IMR-90 (cell line): ENCODE measurements at regions not wholly inside any gene's neighbourhood (a gene's known extent, or its start where the extent isn't known, plus 50 kb on each side); places are given as distances from the start of the nearest gene placed in this dataset.

Experiments
- ATAC-seq: fragments of 200-7000 bp; cut with Tn5 transposase; 2 replicates; pipeline ENCODE4 v1.9.1; 2020; ENCODE audit warnings: low read depth, mild to moderate bottlenecking, moderate library complexity
- BruUV-seq: library from RNA; stranded (reverse); fragments of 400-500 nt; replicated peaks from 2 replicates; lab custom pipeline; 2021; lab: Mats Ljungman, UMichigan
- CTCF ChIA-PET: fragments of 300-600 bp; formaldehyde crosslinking; extraction: SDS; loops from one replicate; lab custom pipeline; 2021; ENCODE audit warnings: antibody characterized with exemption; lab: Yijun Ruan, JAX
- POLR2A ChIA-PET: fragments of 300-600 bp; sonication (Branson Sonifier 250); formaldehyde crosslinking; loops from one replicate; lab custom pipeline; 2022; ENCODE audit warnings: antibody characterized with exemption; ENCODE audit not compliant: unreplicated experiment; lab: Charles Lee
- DNase-seq: peaks from one replicate; pipeline ENCODE4 v3.0.0; 2013
- H2AFZ ChIP-seq: replicated peaks from 2 replicates; pipeline ENCODE3; 2013; ENCODE audit warnings: low read length, mild to moderate bottlenecking; ENCODE audit not compliant: poor library complexity
- H2AK5ac ChIP-seq: 2 replicates; pipeline ENCODE4 v1.6.1; 2013; ENCODE audit warnings: low read depth, low read length, inconsistent platforms
- H2AK9ac ChIP-seq: replicated peaks from 2 replicates; pipeline ENCODE3; 2013; ENCODE audit warnings: mild to moderate bottlenecking, low read depth, low read length, moderate library complexity; ENCODE audit not compliant: poor library complexity
- H2BK120ac ChIP-seq: 2 replicates; pipeline ENCODE4 v1.6.1; 2013; ENCODE audit warnings: low read depth, low read length, inconsistent platforms
- H2BK15ac ChIP-seq: 3 replicates; pipeline ENCODE4 v1.6.1; 2013; ENCODE audit warnings: low read depth, low read length, inconsistent platforms
- H2BK20ac ChIP-seq: 2 replicates; pipeline ENCODE4 v1.6.1; 2013; ENCODE audit warnings: low read depth, mild to moderate bottlenecking, inconsistent platforms, low read length, moderate library complexity
- H2BK5ac ChIP-seq: 2 replicates; pipeline ENCODE4 v1.6.1; 2013; ENCODE audit warnings: mild to moderate bottlenecking, low read depth, low read length, inconsistent platforms; ENCODE audit not compliant: poor library complexity, severe bottlenecking
- H3K14ac ChIP-seq: replicated peaks from 2 replicates; pipeline ENCODE4 v1.6.1; 2013; ENCODE audit warnings: low read depth, low read length, inconsistent platforms
- H3K18ac ChIP-seq: 2 replicates; pipeline ENCODE4 v1.6.1; 2013; ENCODE audit warnings: low read depth, low read length, control low read depth
- H3K23ac ChIP-seq: 2 replicates; pipeline ENCODE4 v1.6.1; 2013; ENCODE audit warnings: low read depth, low read length, inconsistent platforms
- H3K27ac ChIP-seq: 2 replicates; pipeline ENCODE4 v1.5.1; 2013; ENCODE audit warnings: mild to moderate bottlenecking, control low read depth, low read length; ENCODE audit not compliant: insufficient read depth
- H3K27me3 ChIP-seq: 2 replicates; pipeline ENCODE4 v1.6.1; 2013; ENCODE audit warnings: low read length; ENCODE audit not compliant: control insufficient read depth, insufficient read depth
- H3K36me3 ChIP-seq: 2 replicates; pipeline ENCODE4 v1.6.1; 2013; ENCODE audit warnings: low read length, mixed read lengths; ENCODE audit not compliant: control insufficient read depth, insufficient read depth
- H3K4ac ChIP-seq: 2 replicates; pipeline ENCODE4 v1.6.1; 2013; ENCODE audit warnings: low read depth, low read length, inconsistent platforms
- H3K4me1 ChIP-seq: 2 replicates; pipeline ENCODE4 v1.6.1; 2013; ENCODE audit warnings: low read length, mixed read lengths; ENCODE audit not compliant: control insufficient read depth, insufficient read depth
- H3K4me2 ChIP-seq: 2 replicates; pipeline ENCODE4 v1.6.1; 2013; ENCODE audit warnings: low read depth, mild to moderate bottlenecking, control low read depth, low read length, moderate library complexity
- H3K4me3 ChIP-seq: 2 replicates; pipeline ENCODE4 v1.5.1; 2013; ENCODE audit warnings: low read depth, mild to moderate bottlenecking, control low read depth, low read length, moderate library complexity; ENCODE audit not compliant: insufficient read depth
- H3K56ac ChIP-seq: 2 replicates; pipeline ENCODE4 v1.6.1; 2013; ENCODE audit warnings: low read length, inconsistent platforms; ENCODE audit not compliant: insufficient read depth; ENCODE audit errors: extremely low read depth
- H3K79me1 ChIP-seq, 2 experiments: 2 replicates each; pipeline ENCODE4 v1.6.1; 2013; ENCODE audit warnings: low read length in 2 of 2, inconsistent platforms in 1 of 2, low read depth in 1 of 2
- H3K9ac ChIP-seq: 2 replicates; pipeline ENCODE4 v1.6.1; 2013; ENCODE audit warnings: low read depth, low read length, control low read depth
- H3K9me1 ChIP-seq: 2 replicates; pipeline ENCODE4 v1.6.1; 2013; ENCODE audit warnings: low read length, inconsistent platforms; ENCODE audit not compliant: insufficient read depth
- H3K9me3 ChIP-seq: 2 replicates; pipeline ENCODE4 v1.6.1; 2013; ENCODE audit warnings: low read length; ENCODE audit not compliant: control insufficient read depth, insufficient read depth
- H4K20me1 ChIP-seq: 2 replicates; pipeline ENCODE4 v1.6.1; 2013; ENCODE audit warnings: low read length, inconsistent platforms; ENCODE audit not compliant: insufficient read depth
- H4K5ac ChIP-seq: 2 replicates; pipeline ENCODE4 v1.6.1; 2013; ENCODE audit warnings: mild to moderate bottlenecking, low read depth, low read length, control low read depth
- H4K8ac ChIP-seq, 2 experiments: 2 replicates each; pipeline ENCODE4 v1.6.1; 2013; ENCODE audit warnings: low read depth in 2 of 2, low read length in 2 of 2, control low read depth in 1 of 2, inconsistent platforms in 1 of 2
- H4K91ac ChIP-seq: 2 replicates; pipeline ENCODE4 v1.6.1; 2013; ENCODE audit warnings: low read depth, low read length, inconsistent platforms; ENCODE audit not compliant: insufficient read depth
- CEBPB ChIP-seq: IDR thresholded peaks from 2 replicates; pipeline ENCODE4 v1.6.1; 2012; ENCODE audit warnings: low read depth, low read length, improper control_type of control experiment
- CHD1 ChIP-seq: IDR thresholded peaks from 2 replicates; pipeline ENCODE4 v1.6.1; 2012; ENCODE audit warnings: low read depth, low read length, improper control_type of control experiment
- FOS ChIP-seq: fragments of 150-350 bp; IDR thresholded peaks from 2 replicates; pipeline ENCODE4 v1.6.1; 2016; ENCODE audit warnings: low read depth, low read length
- MAFK ChIP-seq: IDR thresholded peaks from 2 replicates; pipeline ENCODE4 v1.6.1; 2012; ENCODE audit warnings: low read depth, low read length, improper control_type of control experiment
- MAZ ChIP-seq: IDR thresholded peaks from 2 replicates; pipeline ENCODE4 v1.6.1; 2012; ENCODE audit warnings: low read depth, mild to moderate bottlenecking, low read length, improper control_type of control experiment, moderate library complexity, borderline replicate concordance
- RAD21 ChIP-seq: IDR thresholded peaks from 2 replicates; pipeline ENCODE4 v1.6.1; 2012; ENCODE audit warnings: low read length, improper control_type of control experiment
- dilution Hi-C: fragments of 300-500 bp; cut with HindIII; formaldehyde crosslinking; loops from one replicate; pipeline ENCODE4 v1.14.3; 2018; ENCODE audit warnings: low sequenced_read_pairs; ENCODE audit not compliant: unreplicated experiment
- in situ Hi-C: fragments of 300-500 bp; cut with MboI; formaldehyde crosslinking; loops from 3 replicates; pipeline ENCODE4 v1.14.3; 2019; ENCODE audit warnings: low sequenced_read_pairs, inconsistent platforms, mixed read lengths
- intact Hi-C: fragments of 100-400 bp; cut with micrococcal nuclease; formaldehyde crosslinking; loops from 2 replicates; pipeline ENCODE4 v1.10.0; 2022
- TF ChIP-seq, protein P1 (sequence below): fragments of 150-350 bp; IDR thresholded peaks from 2 replicates; pipeline ENCODE4 v1.6.1; 2016; ENCODE audit warnings: low read depth, mild to moderate bottlenecking, low read length, moderate library complexity, borderline replicate concordance
- TF ChIP-seq, protein P2 (sequence below): conservative IDR thresholded peaks from 2 replicates; pipeline ENCODE4 v1.5.1; 2012; ENCODE audit warnings: mild to moderate bottlenecking, low read depth, low read length, improper control_type of control experiment

DNA sequence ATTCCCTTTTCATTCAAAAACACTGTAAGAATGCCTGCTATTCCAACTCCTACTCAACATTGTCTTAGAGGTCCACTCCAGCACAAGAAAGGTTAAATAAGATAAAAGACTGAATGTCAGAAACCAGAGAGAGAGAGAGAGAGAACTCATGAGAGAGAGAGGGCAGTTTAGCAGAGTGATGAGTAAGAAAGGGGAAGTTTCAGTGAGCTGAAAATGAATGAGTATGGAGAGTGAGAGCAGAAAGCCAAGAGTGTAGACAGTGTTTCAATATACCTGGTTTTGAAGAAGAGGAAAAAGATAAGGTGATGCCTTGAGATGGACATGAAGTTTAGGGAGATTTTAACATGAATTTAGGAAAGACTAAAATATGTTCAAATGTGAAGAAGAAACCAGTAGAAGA is 528.0 kb upstream of the SEMA6A start:
- Histone ChIP-seq H3K4ac (no peak overlapping the region), H3K14ac (no peak overlapping the region), H3K36me3 (no peaks in the 10 kb centered on the region), H4K20me1 (no peaks in the 10 kb centered on the region), H2AFZ (no peak overlapping the region), H3K23ac (no peak overlapping the region), H3K18ac (no peak overlapping the region), H2BK15ac (no peak overlapping the region), H3K4me2 (no peak overlapping the region), H4K91ac (no peak overlapping the region), H4K8ac (no peak overlapping the region), H2BK20ac (no peak overlapping the region), H3K4me3 (no peak overlapping the region), H3K27me3 (no peaks in the 10 kb centered on the region), H3K9ac (no peak overlapping the region), H2AK5ac (no peak overlapping the region), H2BK120ac (no peak overlapping the region), H2AK9ac (no peak overlapping the region), H3K79me1 (no peaks in the 10 kb centered on the region), H3K4me1 (no peaks in the 10 kb centered on the region), H3K9me1 (no peaks in the 10 kb centered on the region), H4K5ac (no peak overlapping the region), H3K27ac (no peak overlapping the region), H2BK5ac (no peak overlapping the region), H3K56ac (no peak overlapping the region), H3K9me3 (peaks cover 12% of the 10 kb centered on the region)
- intact Hi-C loops = no loop called here
- in situ Hi-C loops = no loop called here
- CTCF ChIA-PET = interaction anchor here (0.7 kb wide), 1 partner anchor 1814 kb away, joined by 3 read pairs; no protein-coding TSS in a partner anchor
- TF ChIP-seq CEBPB (no peak), RAD21 (no peak), FOS (no peak), CHD1 (no peak), MAFK (no peak), MAZ (no peak)
- TF ChIP-seq, protein P1, sequence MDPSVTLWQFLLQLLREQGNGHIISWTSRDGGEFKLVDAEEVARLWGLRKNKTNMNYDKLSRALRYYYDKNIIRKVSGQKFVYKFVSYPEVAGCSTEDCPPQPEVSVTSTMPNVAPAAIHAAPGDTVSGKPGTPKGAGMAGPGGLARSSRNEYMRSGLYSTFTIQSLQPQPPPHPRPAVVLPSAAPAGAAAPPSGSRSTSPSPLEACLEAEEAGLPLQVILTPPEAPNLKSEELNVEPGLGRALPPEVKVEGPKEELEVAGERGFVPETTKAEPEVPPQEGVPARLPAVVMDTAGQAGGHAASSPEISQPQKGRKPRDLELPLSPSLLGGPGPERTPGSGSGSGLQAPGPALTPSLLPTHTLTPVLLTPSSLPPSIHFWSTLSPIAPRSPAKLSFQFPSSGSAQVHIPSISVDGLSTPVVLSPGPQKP = no peak
- TF ChIP-seq, protein P2, sequence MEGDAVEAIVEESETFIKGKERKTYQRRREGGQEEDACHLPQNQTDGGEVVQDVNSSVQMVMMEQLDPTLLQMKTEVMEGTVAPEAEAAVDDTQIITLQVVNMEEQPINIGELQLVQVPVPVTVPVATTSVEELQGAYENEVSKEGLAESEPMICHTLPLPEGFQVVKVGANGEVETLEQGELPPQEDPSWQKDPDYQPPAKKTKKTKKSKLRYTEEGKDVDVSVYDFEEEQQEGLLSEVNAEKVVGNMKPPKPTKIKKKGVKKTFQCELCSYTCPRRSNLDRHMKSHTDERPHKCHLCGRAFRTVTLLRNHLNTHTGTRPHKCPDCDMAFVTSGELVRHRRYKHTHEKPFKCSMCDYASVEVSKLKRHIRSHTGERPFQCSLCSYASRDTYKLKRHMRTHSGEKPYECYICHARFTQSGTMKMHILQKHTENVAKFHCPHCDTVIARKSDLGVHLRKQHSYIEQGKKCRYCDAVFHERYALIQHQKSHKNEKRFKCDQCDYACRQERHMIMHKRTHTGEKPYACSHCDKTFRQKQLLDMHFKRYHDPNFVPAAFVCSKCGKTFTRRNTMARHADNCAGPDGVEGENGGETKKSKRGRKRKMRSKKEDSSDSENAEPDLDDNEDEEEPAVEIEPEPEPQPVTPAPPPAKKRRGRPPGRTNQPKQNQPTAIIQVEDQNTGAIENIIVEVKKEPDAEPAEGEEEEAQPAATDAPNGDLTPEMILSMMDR = no peak
- BruUV-seq = no TSS peak
- DNase-seq (no peak), ATAC-seq (no peak)
- dilution Hi-C loops = no loop called here
- POLR2A ChIA-PET = no interaction called here
